Activated CD4-positive, alpha-beta memory T cell treated with anti-CD3 and anti-CD28 coated beads, Interleukin-2, amount 10 ng/mL, durations not matched to agents 7 days and 5 days (primary cell): ENCODE measurements at regions not wholly inside any gene's neighbourhood (a gene's known extent, or its start where the extent isn't known, plus 50 kb on each side); places are given as distances from the start of the nearest gene placed in this dataset.

Source experiments
- CTCF ChIA-PET: fragments of 350-600 bp; sonication (Branson Sonifier 250); formaldehyde crosslinking; loops from one replicate; lab custom pipeline; 2021; ENCODE audit warnings: antibody characterized with exemption, inconsistent platforms; lab: Charles Lee
- POLR2A ChIA-PET: fragments of 350-600 bp; sonication (Branson Sonifier 250); formaldehyde crosslinking; loops from one replicate; lab custom pipeline; 2021; ENCODE audit warnings: antibody characterized with exemption; lab: Charles Lee
- DNase-seq: peaks from one replicate; pipeline ENCODE4 v3.0.0-alpha.2; 2020
- H3K27ac Mint-ChIP-seq: one replicate; pipeline ENCODE4 v1.8.0; 2021; ENCODE audit warnings: mild to moderate bottlenecking, mixed read lengths
- H3K27me3 Mint-ChIP-seq: one replicate; pipeline ENCODE4 v1.8.0; 2021; ENCODE audit warnings: mixed read lengths
- H3K36me3 Mint-ChIP-seq: one replicate; pipeline ENCODE4 v1.8.0; 2021; ENCODE audit warnings: low read depth, mixed read lengths
- H3K4me1 Mint-ChIP-seq: one replicate; pipeline ENCODE4 v1.8.0; 2021; ENCODE audit warnings: mixed read lengths
- H3K4me3 Mint-ChIP-seq: one replicate; pipeline ENCODE4 v1.8.0; 2021; ENCODE audit warnings: mild to moderate bottlenecking, mixed read lengths
- H3K9me3 Mint-ChIP-seq: one replicate; pipeline ENCODE4 v1.8.0; 2021; ENCODE audit warnings: mixed read lengths

DNA sequence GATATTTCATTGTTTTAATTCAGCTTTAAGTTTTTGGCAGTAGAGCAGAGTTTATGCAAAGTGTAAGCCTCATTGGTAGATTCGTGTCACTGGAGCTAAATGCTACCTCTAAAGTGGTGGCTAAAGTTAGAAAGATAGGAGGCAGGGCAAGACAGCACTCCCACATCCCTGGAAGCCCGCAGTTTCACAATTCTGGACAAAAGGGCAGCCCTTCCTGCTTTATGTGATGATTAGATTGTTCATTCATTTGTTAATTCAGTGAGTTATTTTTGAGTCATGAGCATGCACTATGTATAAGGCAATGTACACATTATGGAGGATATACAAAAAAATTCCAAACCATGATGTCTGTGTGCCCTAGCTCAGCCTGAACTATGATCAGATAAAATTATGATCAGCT, 52.1 kb upstream of the EIF3M start:
- H3K4me1 Mint-ChIP-seq, result no peaks in the 10 kb centered on the region
- H3K4me3 Mint-ChIP-seq, result no peak overlapping the region
- POLR2A ChIA-PET, result no interaction called here
- no peaks in the 10 kb centered on the region for H3K27me3 Mint-ChIP-seq
- CTCF ChIA-PET, result no interaction called here
- no peak overlapping the region for H3K27ac Mint-ChIP-seq
- DNase-seq, result no peak
- H3K9me3 Mint-ChIP-seq, result no peaks in the 10 kb centered on the region
- H3K36me3 Mint-ChIP-seq, result no peaks in the 10 kb centered on the region

DNA sequence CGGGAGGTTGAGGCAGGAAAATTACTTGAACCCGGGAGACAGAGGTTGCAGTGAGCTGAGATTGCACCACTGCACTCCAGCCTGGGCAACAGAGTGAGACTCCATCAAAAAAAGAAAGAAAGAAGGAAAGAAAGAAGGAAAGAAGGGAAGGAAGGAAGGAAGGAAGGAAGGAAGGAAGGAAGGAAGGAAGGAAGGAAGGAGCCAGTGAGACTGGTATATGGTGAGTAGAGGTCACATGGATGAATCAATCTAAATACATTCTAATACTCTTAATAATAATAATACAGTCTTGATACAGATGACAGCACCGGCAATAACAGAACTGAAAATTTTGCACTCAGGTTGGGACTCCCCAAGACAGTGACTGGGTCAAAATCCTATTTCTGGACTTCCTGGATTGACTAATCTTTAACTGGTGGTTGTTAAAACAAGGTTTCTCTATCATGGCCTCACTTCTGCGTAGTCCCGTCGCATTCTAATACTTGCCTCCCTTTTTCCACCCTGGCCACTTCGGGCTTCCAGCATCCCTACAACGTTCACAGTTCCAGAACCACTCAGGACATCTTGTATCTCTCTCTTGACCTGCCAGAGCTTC, 53.5 kb upstream of the EIF3M start:
- Mint-ChIP-seq H3K4me3 (no peak overlapping the region), H3K9me3 (no peaks in the 10 kb centered on the region), H3K4me1 (no peaks in the 10 kb centered on the region), H3K36me3 (no peaks in the 10 kb centered on the region), H3K27ac (no peak overlapping the region), H3K27me3 (no peaks in the 10 kb centered on the region)
- DNase-seq, result no peak
- ChIA-PET POLR2A (no interaction called here), CTCF (no interaction called here)

DNA sequence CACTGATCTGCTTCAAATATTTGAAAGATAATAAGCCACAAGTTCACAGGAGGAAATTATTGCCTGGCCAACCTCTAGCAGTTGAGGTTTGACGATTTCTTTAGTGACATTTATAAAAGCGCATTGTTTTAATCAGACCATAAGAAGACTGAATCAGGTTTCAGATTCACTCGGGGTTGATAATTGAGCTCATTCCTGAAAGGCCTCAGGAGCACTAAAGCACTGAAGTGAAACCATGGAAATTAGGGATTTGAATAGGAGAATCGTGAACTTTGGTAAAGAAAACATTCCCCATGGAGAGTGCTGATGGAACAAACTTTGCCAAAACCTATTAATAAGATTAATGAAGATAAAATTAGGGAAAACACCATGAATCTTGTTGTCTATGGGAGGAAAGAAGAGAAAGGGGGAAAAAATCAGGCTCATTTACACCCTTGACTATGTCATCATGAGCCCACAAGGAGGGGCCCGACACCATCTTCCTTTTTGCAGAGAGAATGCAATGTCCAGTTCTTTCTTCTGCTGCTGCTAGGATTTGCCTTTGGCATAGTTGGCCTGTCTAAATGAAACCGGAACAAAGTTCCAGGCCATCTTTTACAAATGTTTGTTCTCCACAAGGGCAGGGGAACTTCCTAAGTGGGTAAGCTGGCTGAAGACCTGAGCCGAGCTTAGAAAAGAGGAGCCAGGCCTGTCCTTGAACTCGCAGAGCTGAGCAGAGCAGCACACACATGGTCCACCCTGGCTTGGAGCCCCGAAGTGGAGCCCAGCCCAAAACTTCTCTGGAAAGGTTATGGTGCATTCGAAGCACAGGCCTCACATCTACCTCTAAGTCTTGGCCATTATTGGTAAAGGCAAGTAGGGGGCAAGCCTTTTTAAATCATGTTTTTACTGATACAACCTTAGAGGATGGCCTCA, 56.1 kb upstream of the EIF3M start:
- no peak for DNase-seq
- ChIA-PET POLR2A (no interaction called here), CTCF (interaction anchor here (0.5 kb wide), 1 partner anchor 22 kb away, joined by 3 read pairs; no protein-coding TSS in a partner anchor)
- Mint-ChIP-seq H3K4me1 (no peaks in the 10 kb centered on the region), H3K4me3 (no peak overlapping the region), H3K27me3 (no peaks in the 10 kb centered on the region), H3K27ac (no peak overlapping the region), H3K36me3 (no peaks in the 10 kb centered on the region), H3K9me3 (no peaks in the 10 kb centered on the region)

GRCh38 chr11:32526760-32527159, 56.9 kb upstream of the EIF3M start:
- H3K9me3 Mint-ChIP-seq, result no peaks in the 10 kb centered on the region
- no peaks in the 10 kb centered on the region for H3K4me1 Mint-ChIP-seq
- no peaks in the 10 kb centered on the region for H3K27me3 Mint-ChIP-seq
- ChIA-PET CTCF (interaction anchor here (0.5 kb wide), 1 partner anchor 22 kb away, joined by 3 read pairs; no protein-coding TSS in a partner anchor), POLR2A (no interaction called here)
- DNase-seq, result no peak
- H3K4me3 Mint-ChIP-seq, result no peak overlapping the region
- no peaks in the 10 kb centered on the region for H3K36me3 Mint-ChIP-seq
- H3K27ac Mint-ChIP-seq, result no peak overlapping the region

DNA sequence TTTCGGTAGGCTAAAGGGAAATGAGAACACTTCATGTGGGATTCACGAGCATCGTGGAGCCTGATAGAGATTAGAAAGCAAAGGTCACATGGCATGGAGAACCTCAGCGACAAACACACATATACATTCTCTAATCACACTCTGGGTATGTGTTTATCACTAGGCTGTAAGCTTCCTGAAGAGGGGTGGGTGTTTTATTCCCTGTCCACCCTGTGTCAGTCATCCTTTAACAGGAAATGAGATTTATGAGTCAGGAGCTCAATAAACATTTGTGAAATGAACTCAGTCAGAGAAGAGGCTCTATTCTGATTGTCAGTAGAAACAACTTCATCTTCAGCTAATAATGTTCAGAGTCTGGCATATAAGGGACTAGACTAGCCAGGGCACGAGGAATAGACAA, 71.7 kb upstream of the EIF3M start:
- Mint-ChIP-seq H3K9me3 (no peaks in the 10 kb centered on the region), H3K27ac (no peak overlapping the region), H3K4me1 (no peaks in the 10 kb centered on the region), H3K27me3 (peaks cover 1% of the 10 kb centered on the region), H3K4me3 (no peak overlapping the region), H3K36me3 (no peaks in the 10 kb centered on the region)
- ChIA-PET CTCF (no interaction called here), POLR2A (no interaction called here)
- no peak for DNase-seq

DNA sequence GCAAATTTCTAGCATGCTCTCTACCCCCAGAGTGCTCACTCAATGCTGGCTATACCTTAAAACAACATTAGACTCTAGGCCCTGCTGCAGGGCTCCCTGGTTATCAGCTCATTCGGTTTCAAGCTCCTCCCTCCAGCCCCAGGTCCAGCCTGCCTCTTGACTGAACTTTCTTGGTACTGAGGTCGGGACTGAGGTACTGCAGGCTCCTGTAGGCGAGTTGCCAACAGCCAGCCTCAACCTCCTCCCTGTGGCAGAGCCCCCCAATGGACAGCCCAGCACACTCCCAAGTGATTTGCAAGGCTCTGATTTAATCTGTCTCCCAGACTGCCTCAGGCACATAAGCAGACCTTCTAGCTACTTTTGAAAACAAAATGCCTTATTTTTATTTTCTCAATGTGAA, 73.6 kb upstream of the EIF3M start:
- no peak overlapping the region for H3K4me3 Mint-ChIP-seq
- no peaks in the 10 kb centered on the region for H3K4me1 Mint-ChIP-seq
- ChIA-PET CTCF (no interaction called here), POLR2A (no interaction called here)
- H3K36me3 Mint-ChIP-seq, result no peaks in the 10 kb centered on the region
- H3K9me3 Mint-ChIP-seq, result no peaks in the 10 kb centered on the region
- H3K27me3 Mint-ChIP-seq, result no peaks in the 10 kb centered on the region
- DNase-seq, result no peak
- H3K27ac Mint-ChIP-seq, result no peak overlapping the region

GRCh38 chr11:32508780-32509179, 73.4 kb upstream of the WT1 start:
- no peaks in the 10 kb centered on the region for H3K36me3 Mint-ChIP-seq

GRCh38 chr11:32500001-32500400, 64.7 kb upstream of the WT1 start:
- Mint-ChIP-seq H3K27ac (no peak overlapping the region), H3K4me1 (no peaks in the 10 kb centered on the region), H3K9me3 (no peaks in the 10 kb centered on the region), H3K4me3 (no peak overlapping the region), H3K27me3 (no peaks in the 10 kb centered on the region), H3K36me3 (no peaks in the 10 kb centered on the region)
- CTCF ChIA-PET, result no interaction called here
- POLR2A ChIA-PET, result no interaction called here
- no peak for DNase-seq

More at GRCh38 chr11:32508780-32509179, 73.4 kb upstream of the WT1 start:
- H3K4me1 Mint-ChIP-seq, result no peaks in the 10 kb centered on the region
- H3K27me3 Mint-ChIP-seq, result no peaks in the 10 kb centered on the region
- no peaks in the 10 kb centered on the region for H3K9me3 Mint-ChIP-seq
- no peak overlapping the region for H3K27ac Mint-ChIP-seq
- POLR2A ChIA-PET, result no interaction called here
- no peak overlapping the region for H3K4me3 Mint-ChIP-seq
- DNase-seq, result no peak
- CTCF ChIA-PET, result no interaction called here

- ChIA-PET CTCF (no interaction called here), POLR2A (no interaction called here)
- Mint-ChIP-seq H3K27ac (no peak overlapping the region), H3K9me3 (no peaks in the 10 kb centered on the region), H3K4me3 (no peak overlapping the region), H3K4me1 (no peaks in the 10 kb centered on the region), H3K27me3 (no peaks in the 10 kb centered on the region), H3K36me3 (no peaks in the 10 kb centered on the region)
- DNase-seq, result no peak
Observed at GRCh38 chr11:32497951-32498350, 62.6 kb upstream of the WT1 start.

DNA sequence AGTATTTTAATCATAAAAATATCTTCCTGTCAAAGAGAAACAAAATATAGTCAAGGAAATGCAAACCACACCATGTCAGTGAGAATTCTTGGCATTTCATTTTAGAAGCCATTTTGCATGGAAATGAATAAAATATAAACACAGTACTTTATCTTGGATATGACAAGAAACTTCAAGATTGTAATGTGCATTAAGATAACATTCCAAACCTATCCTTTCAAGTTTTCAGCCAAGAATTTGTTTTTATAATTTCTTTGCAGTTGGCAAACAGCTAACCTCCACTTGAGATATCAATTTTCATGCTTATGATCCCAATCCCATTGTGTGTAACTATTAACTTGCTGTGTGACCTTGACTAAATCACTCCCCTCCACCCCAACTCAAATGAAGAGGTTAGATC, 59.3 kb upstream of the WT1 start:
- Mint-ChIP-seq H3K4me3 (no peak overlapping the region), H3K4me1 (no peaks in the 10 kb centered on the region), H3K9me3 (no peaks in the 10 kb centered on the region), H3K27me3 (peaks cover 2% of the 10 kb centered on the region), H3K27ac (no peak overlapping the region), H3K36me3 (no peaks in the 10 kb centered on the region)
- DNase-seq, result no peak
- ChIA-PET CTCF (interaction anchor here (0.7 kb wide), 1 partner anchor 1325 kb away, joined by 3 read pairs; no protein-coding TSS in a partner anchor), POLR2A (no interaction called here)

GRCh38 chr11:32489464-32489863, 54.1 kb upstream of the WT1 start:
- DNase-seq, result no peak
- no peaks in the 10 kb centered on the region for H3K36me3 Mint-ChIP-seq
- POLR2A ChIA-PET, result no interaction called here
- no peaks in the 10 kb centered on the region for H3K9me3 Mint-ChIP-seq
- H3K4me3 Mint-ChIP-seq, result no peak overlapping the region
- no peak overlapping the region for H3K27ac Mint-ChIP-seq
- CTCF ChIA-PET, result no interaction called here
- no peaks in the 10 kb centered on the region for H3K4me1 Mint-ChIP-seq
- peaks cover 2% of the 10 kb centered on the region for H3K27me3 Mint-ChIP-seq

DNA sequence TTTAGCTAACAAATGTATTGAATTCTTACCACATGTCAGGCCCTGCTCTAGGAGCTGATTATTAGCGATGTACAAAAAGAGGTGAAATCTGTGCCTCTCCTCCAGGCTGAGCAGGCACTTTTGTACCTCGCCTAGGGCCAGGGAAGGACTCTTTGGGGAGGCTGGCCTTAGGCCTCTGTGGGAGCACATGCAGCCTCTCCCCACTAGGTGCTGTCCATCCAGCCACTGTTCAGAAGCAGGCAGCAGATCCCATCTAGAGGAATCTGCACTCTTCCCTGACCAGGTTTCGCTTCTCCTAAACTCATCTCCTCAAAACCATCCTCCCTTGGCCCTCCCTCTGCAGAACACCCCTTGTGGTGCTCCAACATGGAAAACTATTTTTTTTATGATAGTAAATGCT, 51.9 kb upstream of the WT1 start:
- H3K27me3 Mint-ChIP-seq, result peaks cover 2% of the 10 kb centered on the region
- no peaks in the 10 kb centered on the region for H3K36me3 Mint-ChIP-seq
- no peaks in the 10 kb centered on the region for H3K9me3 Mint-ChIP-seq
- no peaks in the 10 kb centered on the region for H3K4me1 Mint-ChIP-seq
- CTCF ChIA-PET, result interaction anchor here (0.7 kb wide), 1 partner anchor 50 kb away, joined by 3 read pairs; no protein-coding TSS in a partner anchor
- no peak overlapping the region for H3K4me3 Mint-ChIP-seq
- no peak overlapping the region for H3K27ac Mint-ChIP-seq
- no peak for DNase-seq
- POLR2A ChIA-PET, result no interaction called here

GRCh38 chr11:32485733-32486132, 50.4 kb upstream of the WT1 start:
- H3K36me3 Mint-ChIP-seq, result no peaks in the 10 kb centered on the region
- no peaks in the 10 kb centered on the region for H3K4me1 Mint-ChIP-seq
- ChIA-PET CTCF (no interaction called here), POLR2A (no interaction called here)
- H3K27me3 Mint-ChIP-seq, result no peaks in the 10 kb centered on the region
- no peak overlapping the region for H3K4me3 Mint-ChIP-seq
- H3K9me3 Mint-ChIP-seq, result no peaks in the 10 kb centered on the region
- DNase-seq, result no peak
- H3K27ac Mint-ChIP-seq, result no peak overlapping the region
